Activated CD4-positive, alpha-beta T cell treated with anti-CD3 and anti-CD28 coated beads, Interleukin-2, amount 50 U/mL, for 1 hour (primary cell): ENCODE measurements at regions not wholly inside any gene's neighbourhood (a gene's known extent, or its start where the extent isn't known, plus 50 kb on each side); places are given as distances from the start of the nearest gene placed in this dataset.

ENCODE experiments used
- DNase-seq: peaks from one replicate; pipeline ENCODE4 v3.0.0-alpha.2; 2020

DNA sequence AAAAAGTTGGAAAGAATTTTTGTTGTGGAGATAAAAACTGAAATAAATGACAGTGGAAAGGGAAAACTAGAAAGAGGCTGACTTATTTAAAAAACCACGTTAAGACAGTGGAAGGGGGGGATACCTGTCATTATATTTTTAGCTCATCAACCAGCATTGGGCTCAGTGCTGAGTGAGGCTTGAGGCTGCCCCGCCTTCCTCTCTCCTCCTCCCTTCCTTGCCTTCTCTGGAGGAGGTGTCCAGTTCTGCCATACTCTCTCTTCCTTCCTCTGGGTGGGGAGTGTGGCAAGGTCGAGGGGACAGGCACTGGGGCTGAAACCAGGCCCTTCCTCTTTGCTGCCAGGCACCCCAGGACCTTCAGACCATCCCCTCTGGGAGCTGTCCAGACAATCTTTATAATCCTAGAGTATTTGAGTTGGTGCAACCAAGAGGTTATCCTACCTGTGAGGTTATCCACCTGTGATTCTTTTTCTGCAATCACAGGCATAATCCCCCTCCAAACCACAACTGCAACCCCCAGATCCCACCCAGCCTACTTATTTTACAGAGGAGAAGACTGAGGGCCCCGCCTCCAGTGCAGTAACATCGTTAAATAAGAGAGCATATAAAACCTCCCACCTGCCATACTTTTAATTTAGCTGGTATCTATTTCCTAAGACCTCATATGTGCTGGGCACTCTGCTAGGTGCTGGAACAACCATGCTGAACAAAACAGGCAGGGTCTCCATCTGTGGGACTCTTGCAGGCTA, 578.5 kb downstream of the BUD13 start:
- no peak for DNase-seq

DNA sequence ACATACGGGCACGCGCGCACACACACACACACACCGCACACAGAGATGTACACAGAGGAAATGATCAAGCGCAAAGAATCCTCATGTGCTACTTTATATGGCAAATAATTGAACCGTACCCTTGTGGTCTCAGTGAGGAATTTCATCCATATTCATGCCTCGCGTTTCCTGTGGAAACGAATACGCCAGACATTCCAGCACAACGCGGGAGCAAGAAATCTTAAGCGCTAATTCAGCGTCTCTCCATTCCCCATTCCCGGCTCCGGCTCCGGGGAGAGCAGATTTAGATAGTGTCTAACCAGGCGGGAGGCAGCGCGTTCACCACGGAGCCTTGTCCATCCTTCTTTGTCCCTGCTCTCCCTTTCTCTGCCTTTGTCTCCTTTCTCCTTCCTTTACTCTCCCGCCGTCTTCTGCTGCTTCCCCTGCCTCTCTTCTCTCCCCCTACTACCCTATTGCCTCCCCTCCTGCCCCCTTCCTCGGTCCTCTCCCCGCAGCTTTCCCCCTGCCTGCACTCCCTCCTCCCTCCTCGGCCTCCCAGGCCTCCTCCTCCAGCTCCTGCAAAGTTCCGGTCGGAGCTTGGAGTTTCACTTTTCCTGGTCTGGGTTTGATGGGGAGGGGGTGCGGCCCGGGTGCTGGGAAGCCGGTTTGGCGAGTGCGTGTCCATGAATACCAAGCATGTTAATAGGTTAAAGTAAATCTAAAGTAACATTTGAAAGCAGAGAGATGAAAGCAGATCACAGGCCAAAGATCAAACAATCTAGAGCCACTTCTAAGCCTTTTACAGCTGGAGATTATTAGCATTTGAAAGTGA, 579.3 kb downstream of the BUD13 start:
- no peak for DNase-seq

DNA sequence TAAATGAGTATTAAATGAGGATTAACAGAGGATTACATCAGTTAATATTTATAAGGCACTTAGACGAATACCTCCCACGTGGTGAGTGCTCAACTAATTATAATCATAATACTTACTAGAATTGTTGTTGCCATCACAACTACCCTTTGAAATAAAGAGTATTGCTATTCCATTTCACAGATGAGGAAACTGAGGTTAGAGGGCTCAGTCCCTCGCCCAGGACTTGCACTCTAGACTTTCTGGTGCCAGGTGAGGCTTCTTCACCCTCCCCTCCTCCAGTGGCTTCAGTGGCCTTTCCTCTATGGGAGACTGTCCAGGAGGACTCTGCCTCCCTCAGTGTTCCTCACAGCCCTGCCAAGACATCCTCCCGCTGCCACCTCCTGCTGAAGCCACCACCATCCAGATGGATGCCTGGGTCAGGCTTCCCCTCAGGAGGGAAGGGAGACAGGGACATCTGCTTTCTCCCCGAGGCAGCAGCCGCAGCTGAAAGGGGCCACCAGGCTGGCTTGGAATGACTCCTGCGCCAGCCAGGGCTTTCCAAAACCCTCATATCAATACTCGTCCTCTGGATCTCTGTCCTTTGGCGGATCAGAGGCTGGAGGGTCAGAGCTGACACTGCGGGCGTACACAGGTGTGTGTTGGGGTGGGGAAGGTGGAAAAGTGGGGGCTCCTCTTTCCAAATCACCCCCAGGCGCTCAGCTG, 580.1 kb downstream of the BUD13 start:
- DNase-seq = no peak

- no peak for DNase-seq
Measured at GRCh38 chr11:116190861-116191260, 581.9 kb downstream of the BUD13 start.

- no peak for DNase-seq
Measured at GRCh38 chr11:116189408-116190170, 583.2 kb downstream of the BUD13 start.

DNA sequence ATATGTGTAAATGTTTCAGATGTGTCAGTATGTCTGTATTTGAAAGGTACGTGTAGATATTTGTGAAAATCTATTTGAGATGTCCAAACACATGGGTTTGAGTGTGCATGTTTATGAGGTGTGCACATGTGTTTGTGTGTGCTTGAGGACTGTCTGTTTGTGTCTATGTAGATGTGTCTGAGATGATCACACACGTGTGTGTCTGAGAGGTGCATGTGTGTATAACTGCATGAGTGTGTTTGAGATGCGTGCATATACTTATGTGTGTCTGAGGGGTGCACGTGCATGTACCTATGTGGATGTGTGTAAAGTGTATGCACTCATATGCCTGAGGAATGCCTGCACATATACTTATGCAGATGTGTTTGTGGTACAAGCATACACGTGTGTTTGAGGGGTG, 584.4 kb downstream of the BUD13 start:
- DNase-seq = no peak

DNA sequence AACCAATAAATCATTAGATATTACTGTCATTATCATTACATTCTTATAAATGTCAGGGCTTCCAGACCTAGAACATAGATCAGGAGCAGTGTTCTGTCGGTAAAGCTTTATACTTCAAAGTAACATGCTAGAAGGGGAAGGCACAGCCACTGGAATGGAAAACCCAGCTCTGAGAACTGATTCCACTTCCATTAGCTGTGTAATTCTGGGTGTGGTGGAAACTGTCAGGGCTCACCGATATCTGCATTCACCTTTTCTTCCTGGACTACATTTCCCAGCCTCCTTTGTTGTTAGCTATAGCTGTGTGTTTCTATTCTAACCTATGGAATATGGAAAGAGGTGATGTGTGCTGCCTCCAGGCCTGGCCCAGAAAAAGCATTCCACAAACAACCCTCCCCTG, 585.8 kb downstream of the BUD13 start:
- DNase-seq = no peak

DNA sequence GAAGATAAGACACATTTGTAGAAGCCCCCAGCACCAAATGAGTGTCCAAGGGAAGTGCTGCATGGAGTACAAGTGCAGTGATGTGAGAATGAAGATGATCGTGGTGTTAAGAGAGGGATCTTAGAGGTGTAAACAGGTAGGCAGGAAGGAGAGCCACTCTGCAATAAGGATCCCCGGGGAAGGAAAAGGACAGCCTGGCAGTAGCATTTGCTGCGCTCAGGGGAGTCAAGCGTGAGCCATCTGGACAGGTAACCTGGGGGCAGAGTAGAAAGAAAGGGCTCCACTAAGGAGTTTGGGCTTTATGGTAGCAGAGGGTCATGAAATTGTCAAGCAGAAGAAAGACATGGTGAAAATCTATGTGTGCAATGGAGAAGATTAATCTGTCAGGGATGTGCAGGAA, 587.2 kb downstream of the BUD13 start:
- no peak for DNase-seq

DNA sequence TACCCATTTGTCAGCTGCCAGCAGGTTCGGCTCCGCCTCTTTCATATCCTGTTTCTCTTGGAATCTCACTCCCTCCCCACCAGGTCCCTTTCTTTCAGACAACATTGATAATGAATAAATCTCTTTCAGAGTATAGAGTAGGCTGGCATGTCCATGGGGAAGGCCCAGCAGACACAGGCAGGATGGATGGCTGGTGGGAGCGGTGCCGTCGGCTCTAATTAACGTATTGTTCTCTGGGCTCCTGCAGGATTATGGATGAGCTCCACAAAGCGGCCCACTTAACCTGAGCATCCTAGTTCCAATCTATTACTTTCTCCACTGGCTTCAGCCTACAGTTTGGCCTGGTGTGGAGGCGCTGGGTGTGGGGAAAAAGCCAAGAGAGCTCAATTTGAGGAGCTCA, 588.0 kb downstream of the BUD13 start:
- DNase-seq = no peak

GRCh38 chr11:116182356-116182966, 590.3 kb downstream of the BUD13 start:
- DNase-seq = no peak

DNA sequence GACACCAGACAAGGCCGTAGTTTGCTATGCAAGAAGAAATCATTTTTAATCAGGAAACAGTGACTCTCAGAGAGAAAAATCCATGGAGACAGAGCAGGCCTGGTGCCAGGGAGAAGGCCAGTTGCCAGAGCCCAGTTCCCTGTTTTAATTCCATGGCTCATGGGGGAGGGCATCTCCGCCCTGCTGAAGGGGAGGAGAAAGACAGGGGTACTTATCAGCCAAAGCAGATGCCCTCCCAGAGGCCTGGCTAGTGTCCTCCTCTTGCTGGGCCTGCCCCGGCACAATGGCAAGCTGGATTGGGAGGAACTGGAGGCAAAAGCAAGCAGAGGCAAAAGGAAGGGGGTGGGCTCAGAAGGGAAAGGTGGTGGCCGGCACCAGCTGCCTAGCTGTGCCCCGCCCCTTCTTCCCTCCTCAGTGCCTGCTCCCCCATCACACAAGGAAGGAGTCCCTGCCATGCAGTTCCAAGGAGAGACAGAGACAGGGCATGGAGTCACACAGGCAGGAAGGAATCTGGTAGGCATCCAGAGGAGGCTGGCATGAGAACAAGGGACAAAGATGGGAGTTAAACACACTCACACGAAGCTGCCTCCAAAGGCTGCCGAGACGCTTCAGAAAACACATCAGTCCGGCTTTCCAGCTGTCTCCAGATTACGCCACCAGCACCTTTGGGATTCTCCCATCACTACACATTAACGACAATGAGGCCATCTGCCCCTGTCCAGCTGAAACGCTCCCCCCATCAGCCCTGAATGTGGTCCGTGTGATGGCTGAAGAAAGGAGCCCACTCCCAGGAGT, 591.8 kb downstream of the BUD13 start:
- DNase-seq = no peak

- no peak for DNase-seq
Measured at GRCh38 chr11:116179401-116179800, 593.4 kb downstream of the BUD13 start.

DNA sequence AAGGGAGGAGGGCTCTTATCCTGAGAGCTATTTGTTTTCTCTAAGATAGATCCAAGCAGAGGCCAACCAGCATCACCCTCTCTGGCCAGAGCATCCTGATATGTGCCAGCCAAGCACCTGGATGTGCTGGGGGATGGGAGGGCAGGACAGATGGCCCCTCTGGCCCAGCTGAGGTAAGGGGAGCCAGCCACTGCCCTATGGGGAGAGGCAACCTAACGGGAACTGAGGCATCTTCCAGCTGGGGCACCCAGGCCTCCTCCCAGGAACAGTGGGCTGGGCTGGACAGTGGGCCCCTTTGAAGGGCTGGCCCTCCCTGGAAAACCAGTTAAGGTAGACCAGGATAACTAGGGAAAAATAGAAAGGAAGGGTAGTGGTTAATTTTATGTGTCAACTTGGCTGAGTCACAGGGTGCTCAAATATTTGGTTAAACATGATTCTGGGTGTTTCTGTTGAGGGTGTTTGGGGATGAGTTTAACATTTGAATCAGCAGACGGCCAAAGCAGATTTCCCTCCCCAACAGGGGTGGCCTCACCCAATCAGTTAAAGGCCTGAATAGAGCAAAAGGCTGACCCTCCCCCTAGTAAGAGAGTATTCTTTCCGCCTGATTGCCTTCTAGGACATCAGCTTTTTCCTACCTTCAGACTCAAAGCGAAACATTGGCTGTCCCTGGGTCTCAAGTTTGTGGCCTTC, 595.1 kb downstream of the BUD13 start:
- no peak for DNase-seq

GRCh38 chr11:116176484-116177005, 596.2 kb downstream of the BUD13 start:
- no peak for DNase-seq

GRCh38 chr11:116175707-116176106, 597.1 kb downstream of the BUD13 start:
- DNase-seq = no peak

DNA sequence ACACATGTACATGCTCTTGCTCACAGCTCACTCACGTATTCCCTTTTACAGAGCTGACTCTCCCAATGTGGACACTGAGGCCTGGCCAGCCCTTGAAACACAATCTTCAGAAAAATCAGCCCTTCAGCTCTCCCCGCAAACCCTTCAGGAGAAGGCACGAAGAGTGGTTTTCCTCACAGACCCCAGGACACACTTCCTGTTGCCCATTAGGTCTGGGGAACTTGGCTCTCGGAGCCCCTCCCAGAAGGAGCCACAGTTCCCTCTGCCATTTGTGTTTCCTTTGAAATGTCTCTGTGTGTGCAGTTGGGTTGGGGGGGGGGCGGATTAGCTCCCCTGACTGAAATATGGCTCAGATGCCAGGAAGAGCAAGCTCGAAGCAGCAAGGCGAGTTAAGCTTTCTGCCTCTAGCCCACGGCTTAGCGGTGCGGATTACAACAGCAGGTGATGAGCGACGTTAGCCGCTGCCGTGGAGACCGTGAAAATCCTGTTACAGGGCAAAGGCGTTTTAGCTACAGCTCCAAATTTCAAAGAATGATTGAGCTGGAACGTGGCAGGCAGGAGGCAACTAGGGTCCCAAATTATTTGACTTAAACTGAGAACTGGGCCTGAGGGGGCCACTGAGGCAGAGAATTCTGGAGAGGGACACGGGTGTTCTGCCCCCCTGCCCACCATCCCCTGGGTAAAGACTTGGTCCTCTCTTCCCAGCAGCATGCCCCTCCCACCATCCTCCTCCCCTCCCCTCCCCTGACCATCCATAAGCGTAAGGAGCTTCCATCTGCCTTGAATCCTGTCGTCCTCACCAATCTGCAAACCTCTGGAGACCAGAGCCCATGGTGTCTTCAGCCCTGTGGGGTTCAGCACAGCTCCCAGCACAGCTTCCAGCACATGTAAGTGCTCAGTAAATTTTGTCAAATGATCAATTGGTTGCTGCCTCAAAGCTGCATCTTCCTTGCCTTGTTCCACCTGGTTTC, 598.6 kb downstream of the BUD13 start:
- no peak for DNase-seq

DNA sequence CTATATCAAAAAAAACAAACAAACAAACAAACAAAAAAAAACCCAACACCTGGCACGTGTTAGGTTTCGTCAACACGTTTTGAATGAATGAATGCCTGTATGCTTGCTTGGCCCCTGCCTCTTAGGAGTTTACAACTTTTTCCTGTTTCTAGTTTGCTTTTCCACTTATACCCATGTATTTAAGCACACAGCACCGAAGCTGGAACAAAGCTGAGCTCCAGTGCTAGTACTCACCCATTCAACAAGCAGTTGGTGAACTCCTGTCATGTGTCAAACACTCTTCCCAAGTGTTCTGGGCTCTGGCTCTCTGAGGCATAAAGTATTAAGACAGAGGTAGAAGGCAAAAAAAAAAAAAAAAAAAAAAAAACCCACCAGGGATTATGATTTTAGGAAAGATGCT, 599.3 kb downstream of the BUD13 start:
- no peak for DNase-seq

DNA sequence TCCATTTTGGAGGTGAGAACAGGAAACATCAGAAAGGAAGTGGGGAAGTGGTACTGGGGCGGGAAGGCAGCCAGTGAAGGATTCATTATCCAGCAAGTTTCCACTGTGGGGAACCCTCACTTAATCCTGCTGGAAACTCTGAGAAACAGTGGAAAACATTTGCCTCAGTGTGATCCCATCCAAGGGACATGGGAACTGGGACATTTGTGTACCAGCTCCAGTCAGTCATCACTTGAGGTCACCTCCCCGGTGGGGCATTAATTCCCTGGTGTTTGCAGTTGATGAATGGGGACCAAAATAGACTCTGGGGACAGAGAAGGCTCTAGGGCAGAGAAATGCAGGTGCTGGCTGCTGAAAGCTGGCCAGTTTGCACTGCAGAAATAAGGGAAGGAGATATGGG, 599.9 kb downstream of the BUD13 start:
- no peak for DNase-seq

DNA sequence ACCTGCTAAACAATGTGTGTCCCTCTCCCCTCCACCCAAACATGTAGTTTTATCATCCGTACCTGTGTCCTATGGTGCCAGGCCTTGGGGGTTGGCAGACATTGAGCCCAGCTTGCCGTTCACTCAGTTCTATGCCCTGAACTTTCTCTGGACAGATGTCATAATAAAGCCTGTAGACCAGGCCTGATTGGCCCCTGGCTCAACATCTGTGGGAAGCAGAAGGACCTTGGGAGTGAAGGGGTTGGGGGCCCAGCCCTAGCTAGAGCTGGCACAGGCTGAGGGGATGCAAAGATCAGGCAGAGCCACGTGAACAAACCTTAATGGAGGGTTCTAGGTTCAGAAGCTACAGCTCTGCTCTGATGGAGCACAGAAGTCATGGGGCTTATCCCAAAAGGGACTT, 600.6 kb downstream of the BUD13 start:
- DNase-seq = no peak
